B cell (primary cell): ENCODE measurements at regions not wholly inside any gene's neighbourhood (a gene's known extent, or its start where the extent isn't known, plus 50 kb on each side); places are given as distances from the start of the nearest gene placed in this dataset.

Experiments used
- ATAC-seq: fragments of 200-7000 bp; cut with Tn5 transposase; one replicate; pipeline ENCODE4 v1.10.0; 2021; ENCODE audit warnings: low read depth, mild to moderate bottlenecking, moderate number of reproducible peaks, moderate library complexity
- CTCF ChIA-PET: fragments of 350-600 bp; sonication (Branson Sonifier 250); formaldehyde crosslinking; loops from one replicate; lab custom pipeline; 2021; ENCODE audit warnings: antibody characterized with exemption, inconsistent platforms; lab: Charles Lee
- POLR2A ChIA-PET: fragments of 350-600 bp; sonication (Branson Sonifier 250); formaldehyde crosslinking; loops from one replicate; lab custom pipeline; 2021; ENCODE audit warnings: antibody characterized with exemption; lab: Charles Lee
- DNase-seq: peaks from one replicate; pipeline ENCODE4 v3.0.0; 2013
- H2AFZ ChIP-seq: 2 replicates; pipeline ENCODE4 v1.6.1; 2012; ENCODE audit warnings: mild to moderate bottlenecking, low read depth, low read length; ENCODE audit not compliant: insufficient read depth, poor library complexity, severe bottlenecking
- H3K27ac ChIP-seq, 2 donors: 1 replicate in 1 of 2; 2 replicates in 1 of 2; pipeline ENCODE4 v1.5.1; 2012 to 2013; ENCODE audit warnings: low read length in 2 of 2, mild to moderate bottlenecking in 2 of 2, moderate library complexity in 1 of 2
- H3K27me3 ChIP-seq, 4 experiments: fragments of 200-600 bp in 1 of 4; sonication (generic) in 1 of 4; replicated peaks in 1 of 4; 1 replicate in 2 of 4; 2 replicates in 2 of 4; pipeline versions ENCODE4 v1.6.1 to v1.7.0; 2013 to 2016; ENCODE audit warnings: low read length in 3 of 4, mild to moderate bottlenecking in 2 of 4, mixed read lengths in 1 of 4, moderate library complexity in 1 of 4; ENCODE audit not compliant: insufficient read depth in 4 of 4, control insufficient read depth in 3 of 4; ENCODE audit errors: control extremely low read depth in 1 of 4
- H3K36me3 ChIP-seq, 2 experiments: replicated peaks in 1 of 2; 1 replicate in 1 of 2; 2 replicates in 1 of 2; pipeline versions ENCODE4 v1.6.1 to v1.7.1; 2013; ENCODE audit warnings: low read length in 1 of 2; ENCODE audit not compliant: insufficient read depth in 2 of 2, control insufficient read depth in 1 of 2; ENCODE audit errors: control extremely low read depth in 1 of 2, extremely low read depth in 1 of 2
- H3K4me1 ChIP-seq, 2 donors: fragments of 200-600 bp in 1 of 2; sonication (generic) in 1 of 2; 1 replicate in 1 of 2; 2 replicates in 1 of 2; pipeline versions ENCODE4 v1.5.1 to v1.6.1; 2013 to 2017; ENCODE audit warnings: low read length in 2 of 2; ENCODE audit not compliant: control insufficient read depth in 2 of 2, insufficient read depth in 2 of 2
- H3K4me2 ChIP-seq: replicated peaks from 2 replicates; pipeline ENCODE3; 2012; ENCODE audit warnings: mild to moderate bottlenecking, low read depth, low read length; ENCODE audit not compliant: poor library complexity, severe bottlenecking
- H3K4me3 ChIP-seq, 5 experiments: fragments of 200-600 bp in 1 of 5; sonication (generic) in 1 of 5; 1 replicate in 3 of 5; 2 replicates in 2 of 5; pipeline versions ENCODE4 v1.5.1 to v1.7.0; 2011 to 2016; ENCODE audit warnings: low read length in 4 of 5, mild to moderate bottlenecking in 4 of 5, low read depth in 2 of 5, control low read depth in 1 of 5, moderate library complexity in 1 of 5; ENCODE audit not compliant: insufficient read depth in 1 of 5; ENCODE audit errors: control extremely low read depth in 1 of 5, extremely low read depth in 1 of 5
- H3K79me2 ChIP-seq: fragments of 200-600 bp; sonication (generic); one replicate; pipeline ENCODE4 v1.6.0; 2016; ENCODE audit warnings: low read length; ENCODE audit not compliant: control insufficient read depth, insufficient read depth
- H3K9ac ChIP-seq: fragments of 200-600 bp; sonication (generic); 2 replicates; pipeline ENCODE4 v1.6.1; 2017; ENCODE audit warnings: mild to moderate bottlenecking, low read length, moderate library complexity
- H3K9me3 ChIP-seq, 3 donors: one replicate each; pipeline versions ENCODE4 v1.6.1 to v1.7.1; 2013; ENCODE audit warnings: low read length in 2 of 3; ENCODE audit not compliant: control insufficient read depth in 2 of 3, insufficient read depth in 1 of 3; ENCODE audit errors: control extremely low read depth in 1 of 3
- H4K20me1 ChIP-seq: 2 replicates; pipeline ENCODE4 v1.6.0; 2012; ENCODE audit warnings: mild to moderate bottlenecking, low read length; ENCODE audit not compliant: insufficient read depth, control insufficient read depth, poor library complexity, severe bottlenecking
- H3K27ac Mint-ChIP-seq: one replicate; pipeline ENCODE4 v1.8.0; 2021; ENCODE audit warnings: mixed read lengths
- H3K27me3 Mint-ChIP-seq: one replicate; pipeline ENCODE4 v1.8.0; 2021; ENCODE audit warnings: mixed read lengths
- H3K4me1 Mint-ChIP-seq: one replicate; pipeline ENCODE4 v1.8.0; 2021; ENCODE audit warnings: mixed read lengths
- H3K4me3 Mint-ChIP-seq: one replicate; pipeline ENCODE4 v1.8.0; 2021; ENCODE audit warnings: mixed read lengths
- H3K9me3 Mint-ChIP-seq: one replicate; pipeline ENCODE4 v1.8.0; 2022; ENCODE audit warnings: mixed read lengths; ENCODE audit not compliant: insufficient read depth
- EZH2 ChIP-seq: IDR thresholded peaks from 2 replicates; pipeline ENCODE4 v1.6.1; 2012; ENCODE audit warnings: borderline replicate concordance, low read depth, mild to moderate bottlenecking, moderate library complexity, low read length; ENCODE audit not compliant: insufficient read depth, poor library complexity, severe bottlenecking
- WGBS: methylation state at CpG from one replicate; pipeline ENCODE4 v1.1.5; 2013; ENCODE audit warnings: missing lambda C conversion rate; ENCODE audit not compliant: insufficient coverage; 5-methylcytosine and 5-hydroxymethylcytosine counted together
- intact Hi-C: fragments of 100-400 bp; cut with micrococcal nuclease; formaldehyde crosslinking; loops from one replicate; pipeline ENCODE4 v1.10.0; 2022
- TF ChIP-seq, protein P1 (sequence below): fragments of 200-600 bp; IDR thresholded peaks from one replicate; pipeline ENCODE4 v1.8.0; 2022; ENCODE audit warnings: antibody characterized with exemption, mild to moderate bottlenecking

DNA sequence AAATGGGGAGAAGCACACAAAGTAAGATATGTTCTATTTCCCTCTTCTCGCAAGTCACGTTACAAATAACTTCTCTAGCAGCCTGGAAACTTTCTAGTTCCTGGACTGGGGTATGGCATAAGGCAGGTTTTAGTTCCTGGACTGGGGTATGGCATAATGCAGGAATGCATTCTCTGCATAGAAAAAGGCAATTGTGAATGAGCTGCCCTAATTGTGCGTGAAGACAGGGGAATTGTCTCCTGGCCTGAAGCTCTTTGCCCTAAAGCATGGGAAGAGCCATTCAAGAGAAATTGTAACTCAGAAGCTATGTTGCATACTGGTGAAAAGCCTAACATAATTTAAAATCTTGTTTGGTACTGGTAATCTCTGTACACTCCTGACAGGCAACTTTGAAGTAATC lies 54.3 kb upstream of the CBLB start:
- Histone ChIP-seq H2AFZ (no peak overlapping the region), H3K4me1 (no peaks in the 10 kb centered on the region), H3K27me3 (no peaks in the 10 kb centered on the region), H3K4me3 (no peak overlapping the region), H3K9ac (no peak overlapping the region), H4K20me1 (no peaks in the 10 kb centered on the region), H3K36me3 (no peaks in the 10 kb centered on the region), H3K79me2 (no peaks in the 10 kb centered on the region), H3K9me3 (peaks cover 0 to 12% (median 6%) of the 10 kb centered on the region in 3 donors), H3K27ac (no peak overlapping the region), H3K4me2 (no peak overlapping the region)
- CTCF ChIA-PET = no interaction called here
- POLR2A ChIA-PET = no interaction called here
- ATAC-seq (no peak), DNase-seq (no peak)
- TF ChIP-seq EZH2 = no peak
- TF ChIP-seq, protein P1, sequence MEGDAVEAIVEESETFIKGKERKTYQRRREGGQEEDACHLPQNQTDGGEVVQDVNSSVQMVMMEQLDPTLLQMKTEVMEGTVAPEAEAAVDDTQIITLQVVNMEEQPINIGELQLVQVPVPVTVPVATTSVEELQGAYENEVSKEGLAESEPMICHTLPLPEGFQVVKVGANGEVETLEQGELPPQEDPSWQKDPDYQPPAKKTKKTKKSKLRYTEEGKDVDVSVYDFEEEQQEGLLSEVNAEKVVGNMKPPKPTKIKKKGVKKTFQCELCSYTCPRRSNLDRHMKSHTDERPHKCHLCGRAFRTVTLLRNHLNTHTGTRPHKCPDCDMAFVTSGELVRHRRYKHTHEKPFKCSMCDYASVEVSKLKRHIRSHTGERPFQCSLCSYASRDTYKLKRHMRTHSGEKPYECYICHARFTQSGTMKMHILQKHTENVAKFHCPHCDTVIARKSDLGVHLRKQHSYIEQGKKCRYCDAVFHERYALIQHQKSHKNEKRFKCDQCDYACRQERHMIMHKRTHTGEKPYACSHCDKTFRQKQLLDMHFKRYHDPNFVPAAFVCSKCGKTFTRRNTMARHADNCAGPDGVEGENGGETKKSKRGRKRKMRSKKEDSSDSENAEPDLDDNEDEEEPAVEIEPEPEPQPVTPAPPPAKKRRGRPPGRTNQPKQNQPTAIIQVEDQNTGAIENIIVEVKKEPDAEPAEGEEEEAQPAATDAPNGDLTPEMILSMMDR = no peak
- H3K27ac Mint-ChIP-seq = no peak overlapping the region
- no peaks in the 10 kb centered on the region for H3K27me3 Mint-ChIP-seq
- intact Hi-C loops = no loop called here
- no peak overlapping the region for H3K4me3 Mint-ChIP-seq
- H3K9me3 Mint-ChIP-seq = peaks cover 5% of the 10 kb centered on the region
- no peaks in the 10 kb centered on the region for H3K4me1 Mint-ChIP-seq
- WGBS = 100% methylated on average over 1 of the region's 3 CpGs

DNA sequence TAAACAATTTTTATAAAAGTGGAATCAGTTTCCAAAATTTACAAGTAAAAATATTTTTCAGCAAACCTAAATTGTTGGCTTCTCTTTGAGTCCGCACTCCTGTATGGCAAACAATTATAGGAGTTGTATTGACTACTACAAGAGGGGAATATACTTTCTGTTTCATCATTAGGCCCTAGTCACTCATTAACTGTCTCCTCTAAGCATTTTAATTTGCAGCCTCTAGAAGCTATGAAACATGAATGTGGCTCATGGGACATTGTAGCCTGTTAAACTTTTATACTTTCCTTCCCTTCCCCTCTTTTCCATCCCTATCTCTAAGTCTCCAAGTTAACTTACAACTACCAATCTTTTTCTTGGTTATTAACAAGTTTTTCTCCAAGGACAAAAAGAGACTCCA lies 58.9 kb upstream of the CBLB start:
- no CpG with 5 or more reads among the region's 1 CpG for WGBS
- Histone ChIP-seq H3K79me2 (no peaks in the 10 kb centered on the region), H4K20me1 (no peaks in the 10 kb centered on the region), H3K27me3 (no peaks in the 10 kb centered on the region), H3K9ac (no peak overlapping the region), H3K27ac (no peak overlapping the region), H2AFZ (no peak overlapping the region), H3K9me3 (no peaks in the 10 kb centered on the region), H3K4me3 (no peak overlapping the region), H3K4me2 (no peak overlapping the region), H3K36me3 (no peaks in the 10 kb centered on the region), H3K4me1 (no peaks in the 10 kb centered on the region)
- Mint-ChIP-seq H3K27ac (no peak overlapping the region), H3K9me3 (no peaks in the 10 kb centered on the region), H3K27me3 (peaks cover 4% of the 10 kb centered on the region), H3K4me1 (no peaks in the 10 kb centered on the region), H3K4me3 (no peak overlapping the region)
- intact Hi-C loops = no loop called here
- ATAC-seq = no peak
- POLR2A ChIA-PET = no interaction called here
- TF ChIP-seq, protein P1 = no peak
- no peak for TF ChIP-seq EZH2
- DNase-seq = no peak
- CTCF ChIA-PET = no interaction called here
